WTC11 (cell line): ENCODE measurements at regions not wholly inside any gene's neighbourhood (a gene's known extent, or its start where the extent isn't known, plus 50 kb on each side); places are given as distances from the start of the nearest gene placed in this dataset.
"Not testable (repeated sequence)": the region's sequence is repeated elsewhere in the genome, so short reads cannot be mapped to it uniquely, and the experiment has no call there.

Source experiments
- ATAC-seq: fragments of 200-7000 bp; cut with Tn5 transposase; 2 replicates; pipeline ENCODE4 v1.10.0; 2021; ENCODE audit warnings: mild to moderate bottlenecking, moderate library complexity
- CTCF ChIA-PET: fragments of 300-600 bp; sonication (Branson Sonifier 250); formaldehyde crosslinking; loops from one replicate; lab custom pipeline; 2021; ENCODE audit warnings: antibody characterized with exemption; lab: Charles Lee
- POLR2A ChIA-PET: fragments of 350-600 bp; sonication (Branson Sonifier 250); formaldehyde crosslinking; loops from one replicate; lab custom pipeline; 2021; ENCODE audit warnings: antibody characterized with exemption; lab: Charles Lee
- DNase-seq: peaks from one replicate; pipeline ENCODE4 v3.0.0; 2021; ENCODE audit warnings: low spot score
- H3K27ac Mint-ChIP-seq: 2 replicates; pipeline ENCODE4 v1.8.0; 2021; ENCODE audit warnings: mixed read lengths
- H3K27me3 Mint-ChIP-seq: 2 replicates; pipeline ENCODE4 v1.8.0; 2021; ENCODE audit warnings: low read depth, mild to moderate bottlenecking, moderate library complexity, mixed read lengths
- H3K36me3 Mint-ChIP-seq: 2 replicates; pipeline ENCODE4 v1.8.0; 2021; ENCODE audit warnings: mixed read lengths
- H3K4me1 Mint-ChIP-seq: 2 replicates; pipeline ENCODE4 v1.8.0; 2022; ENCODE audit warnings: mixed read lengths
- H3K4me3 Mint-ChIP-seq: 2 replicates; pipeline ENCODE4 v1.8.0; 2021; ENCODE audit warnings: mild to moderate bottlenecking, moderate library complexity, mixed read lengths
- H3K9me3 Mint-ChIP-seq: 2 replicates; pipeline ENCODE4 v1.8.0; 2021; ENCODE audit warnings: mixed read lengths
- ARID4B ChIP-seq: sonication (generic); formaldehyde crosslinking; IDR thresholded peaks from 2 replicates; pipeline ENCODE4 v1.8.0; 2023; ENCODE audit warnings: missing genetic modification reagents, mild to moderate bottlenecking, borderline replicate concordance
- ATF1 ChIP-seq: sonication (generic); formaldehyde crosslinking; IDR thresholded peaks from 2 replicates; pipeline ENCODE4 v1.8.1; 2023; ENCODE audit warnings: mild to moderate bottlenecking, moderate library complexity, missing genetic modification reagents
- E2F4 ChIP-seq: sonication (generic); formaldehyde crosslinking; IDR thresholded peaks from 2 replicates; pipeline ENCODE4 v1.8.1; 2022; ENCODE audit warnings: low read depth, mild to moderate bottlenecking, moderate library complexity, missing genetic modification reagents, borderline replicate concordance
- EMX1 ChIP-seq: fragments of 250-450 bp; sonication (Bioruptor Pico); IDR thresholded peaks from 2 replicates; pipeline ENCODE4 v1.8.0; 2021; ENCODE audit warnings: mild to moderate bottlenecking
- GABPB1 ChIP-seq: sonication (generic); formaldehyde crosslinking; IDR thresholded peaks from 2 replicates; pipeline ENCODE4 v1.8.1; 2023; ENCODE audit warnings: mild to moderate bottlenecking, missing genetic modification reagents
- HMGA2 ChIP-seq: fragments of 250-450 bp; sonication (Bioruptor Pico); IDR thresholded peaks from 2 replicates; pipeline ENCODE4 v1.4.0; 2021; ENCODE audit warnings: mild to moderate bottlenecking, moderate library complexity
- IRF2 ChIP-seq: sonication (generic); formaldehyde crosslinking; IDR thresholded peaks from 2 replicates; pipeline ENCODE4 v1.8.0; 2022; ENCODE audit warnings: low read depth, missing genetic modification reagents, borderline replicate concordance
- MXD4 ChIP-seq: fragments of 250-450 bp; sonication (Bioruptor Pico); IDR thresholded peaks from 2 replicates; pipeline ENCODE4 v1.8.0; 2021; ENCODE audit warnings: mild to moderate bottlenecking, moderate library complexity, borderline replicate concordance
- MYBL2 ChIP-seq: sonication (generic); formaldehyde crosslinking; IDR thresholded peaks from 2 replicates; pipeline ENCODE4 v1.8.1; 2023; ENCODE audit warnings: mild to moderate bottlenecking, moderate library complexity, missing genetic modification reagents
- NFATC4 ChIP-seq: fragments of 250-450 bp; sonication (Bioruptor Pico); IDR thresholded peaks from 2 replicates; pipeline ENCODE4 v1.9.0; 2021; ENCODE audit warnings: mild to moderate bottlenecking
- ZNF416 ChIP-seq: fragments of 250-450 bp; sonication (Bioruptor Pico); IDR thresholded peaks from 2 replicates; pipeline ENCODE4 v1.9.0; 2021; ENCODE audit warnings: mild to moderate bottlenecking, inconsistent platforms
- ZNF512 ChIP-seq: sonication (generic); formaldehyde crosslinking; IDR thresholded peaks from 2 replicates; pipeline ENCODE4 v1.8.1; 2022; ENCODE audit warnings: missing genetic modification reagents, borderline replicate concordance
- ZNF532 ChIP-seq: fragments of 250-450 bp; sonication (Bioruptor Pico); IDR thresholded peaks from 2 replicates; pipeline ENCODE4 v1.9.0; 2021; ENCODE audit warnings: mild to moderate bottlenecking, borderline replicate concordance

- TF ChIP-seq ZNF512 (CRISPR knock-in tag) (no peak), HMGA2 (CRISPR knock-in tag) (no peak), ZNF532 (CRISPR knock-in tag) (no peak), ARID4B (no peak), IRF2 (CRISPR knock-in tag) (no peak), GABPB1 (CRISPR knock-in tag) (no peak), ZNF416 (CRISPR knock-in tag) (no peak), NFATC4 (CRISPR knock-in tag) (no peak)
- TF ChIP-seq, all 79 proteins: peak for 0
Measured at GRCh38 chr22:23481369-23481768, 98.7 kb downstream of the IGLL1 start (continued).

GRCh38 chr22:23478175-23478574, 101.9 kb downstream of the IGLL1 start:
- ATAC-seq (no peak), DNase-seq (no peak)
- peaks cover 4% of the 10 kb centered on the region for H3K4me1 Mint-ChIP-seq
- H3K27me3 Mint-ChIP-seq = peaks cover 13% of the 10 kb centered on the region
- no peak overlapping the region for H3K27ac Mint-ChIP-seq
- no peaks in the 10 kb centered on the region for H3K36me3 Mint-ChIP-seq
- ChIA-PET CTCF (no interaction called here), POLR2A (no interaction called here)
- no peak overlapping the region for H3K4me3 Mint-ChIP-seq
- TF ChIP-seq EMX1 (CRISPR knock-in tag) = no peak
- TF ChIP-seq ATF1 (CRISPR knock-in tag) = no peak
- H3K9me3 Mint-ChIP-seq = no peaks in the 10 kb centered on the region

- H3K4me3 Mint-ChIP-seq, ATAC-seq, H3K9me3 Mint-ChIP-seq, H3K27me3 Mint-ChIP-seq, POLR2A ChIA-PET, DNase-seq, H3K27ac Mint-ChIP-seq, H3K36me3 Mint-ChIP-seq, CTCF ChIA-PET, H3K4me1 Mint-ChIP-seq: not testable (repeated sequence)
Measured at GRCh38 chr22:23474531-23474930, 105.6 kb downstream of the IGLL1 start.

GRCh38 chr22:23473901-23474300, 106.2 kb downstream of the IGLL1 start:
- peaks cover 4% of the 10 kb centered on the region for H3K4me1 Mint-ChIP-seq
- ChIA-PET POLR2A (no interaction called here), CTCF (no interaction called here)
- H3K9me3 Mint-ChIP-seq = no peaks in the 10 kb centered on the region
- H3K27ac Mint-ChIP-seq = no peak overlapping the region
- H3K4me3 Mint-ChIP-seq = no peak overlapping the region
- H3K36me3 Mint-ChIP-seq = no peaks in the 10 kb centered on the region
- no peak for ATAC-seq
- no peak for DNase-seq
- H3K27me3 Mint-ChIP-seq = peaks cover 3% of the 10 kb centered on the region
- TF ChIP-seq MYBL2 (CRISPR knock-in tag) = no peak
- TF ChIP-seq E2F4 (CRISPR knock-in tag) = no peak
- TF ChIP-seq MXD4 (CRISPR knock-in tag) = no peak

- H3K27ac Mint-ChIP-seq, H3K4me3 Mint-ChIP-seq, H3K36me3 Mint-ChIP-seq, H3K9me3 Mint-ChIP-seq, CTCF ChIA-PET, ATAC-seq, H3K4me1 Mint-ChIP-seq, H3K27me3 Mint-ChIP-seq, DNase-seq, POLR2A ChIA-PET: not testable (repeated sequence)
Measured at GRCh38 chr22:23472376-23472775, 107.7 kb downstream of the IGLL1 start.
